ENCODE measurements at regions not wholly inside any gene's neighbourhood (a gene's known extent, or its start where the extent isn't known, plus 50 kb on each side); places are given as distances from the start of the nearest gene placed in this dataset.

DNA sequence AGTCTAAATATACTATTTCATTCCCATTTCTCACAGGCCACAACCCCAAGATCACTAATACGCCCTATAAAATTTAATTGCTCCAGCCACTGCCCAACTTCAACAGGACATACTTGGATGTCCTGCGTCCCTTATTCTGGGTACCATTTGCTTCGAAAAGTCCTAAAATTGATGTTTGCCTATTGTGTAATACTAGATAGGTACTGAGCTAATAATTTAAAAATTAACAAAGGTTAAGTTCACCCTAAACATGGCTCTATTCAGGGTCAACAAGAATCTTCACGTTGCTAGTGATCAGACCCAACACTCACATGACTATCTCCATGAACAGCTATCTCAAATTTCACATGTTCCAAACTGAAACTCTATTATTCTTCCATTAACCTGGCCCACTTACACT, 296.4 kb upstream of the RND3 start:
- DNase-seq (ENCODE audit: low read depth, low spot score) = no peak

DNA sequence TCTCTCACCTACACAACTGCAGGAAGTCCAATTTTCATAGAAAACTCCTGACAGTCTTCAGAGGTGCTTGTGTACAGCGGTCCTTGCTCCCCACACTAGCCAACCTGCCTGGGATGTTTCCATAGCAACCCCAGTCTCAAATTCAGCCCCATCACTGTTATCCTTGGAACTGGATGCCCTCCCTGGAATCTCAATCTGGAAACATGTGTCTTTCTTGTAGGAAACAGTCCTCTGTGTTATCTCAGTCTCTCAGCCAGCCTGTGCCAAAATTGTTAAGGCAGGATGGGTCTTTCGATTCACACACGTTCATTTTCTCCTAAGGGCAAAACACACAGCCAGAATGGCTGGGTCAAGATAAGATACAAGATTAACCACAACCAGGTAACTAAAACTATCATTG, 295.5 kb upstream of the RND3 start:
- DNase-seq (ENCODE audit: low read depth, low spot score) = no peak

DNA sequence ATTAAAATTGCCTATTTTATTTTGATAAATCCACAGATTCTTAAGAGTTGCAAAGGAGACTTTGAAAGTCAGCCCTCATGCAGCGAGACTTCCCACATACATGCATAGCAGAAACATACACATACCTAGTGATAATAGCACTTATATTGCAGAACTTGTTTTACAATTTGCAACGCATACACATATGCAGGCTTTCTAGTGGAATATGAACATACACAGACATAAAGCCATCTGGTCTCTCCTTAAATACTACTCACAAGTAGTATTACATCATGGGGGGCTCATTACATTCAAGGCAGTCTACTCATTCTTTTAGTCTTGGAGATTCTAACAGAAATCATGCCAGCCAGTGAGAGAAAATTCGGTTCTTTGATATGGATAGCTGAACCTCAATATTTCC, 295.1 kb upstream of the RND3 start:
- no peak for DNase-seq (ENCODE audit: low read depth, low spot score)

DNA sequence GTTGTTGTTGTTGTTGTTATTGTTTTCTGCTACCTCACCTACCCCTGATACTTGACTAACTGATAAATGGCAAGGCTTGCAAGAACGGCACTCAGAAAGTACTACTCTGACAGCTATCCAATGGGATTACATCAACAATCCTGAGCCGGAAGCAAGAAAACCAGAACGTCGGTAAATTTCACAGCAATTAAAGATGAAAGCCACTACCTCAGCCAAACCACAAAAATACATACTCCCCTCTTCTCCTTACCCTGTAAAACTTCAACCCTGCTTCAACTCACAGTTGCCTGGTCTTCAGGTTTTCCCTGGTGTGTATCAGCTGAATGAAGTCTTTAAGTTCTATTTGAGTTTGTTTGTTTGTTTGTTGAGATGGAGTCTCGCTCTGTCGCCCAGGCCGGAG, 293.7 kb upstream of the RND3 start:
- no peak for DNase-seq (ENCODE audit: low read depth, low spot score)

DNA sequence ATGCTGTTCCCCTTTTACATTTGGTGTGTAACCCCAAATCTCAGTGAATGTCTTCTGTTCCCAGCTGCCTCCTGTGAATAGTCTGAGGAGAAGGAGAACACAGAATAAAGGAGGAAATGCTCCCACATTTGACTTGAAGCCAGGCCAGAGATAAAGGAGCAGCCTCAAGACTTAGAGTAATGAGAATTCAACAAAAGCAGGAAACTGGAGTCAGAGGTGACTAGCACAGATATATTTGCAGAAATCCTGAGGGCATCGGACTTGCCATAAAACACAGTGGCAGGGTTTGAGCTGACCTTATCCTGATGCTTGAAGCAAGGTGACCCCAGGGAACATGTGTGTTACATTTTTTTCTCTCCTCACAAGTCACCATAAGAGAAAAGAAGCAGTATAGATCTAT, 291.4 kb upstream of the RND3 start:
- peak; percentile 36 for DNase-seq (ENCODE audit: low read depth, low spot score)

DNA sequence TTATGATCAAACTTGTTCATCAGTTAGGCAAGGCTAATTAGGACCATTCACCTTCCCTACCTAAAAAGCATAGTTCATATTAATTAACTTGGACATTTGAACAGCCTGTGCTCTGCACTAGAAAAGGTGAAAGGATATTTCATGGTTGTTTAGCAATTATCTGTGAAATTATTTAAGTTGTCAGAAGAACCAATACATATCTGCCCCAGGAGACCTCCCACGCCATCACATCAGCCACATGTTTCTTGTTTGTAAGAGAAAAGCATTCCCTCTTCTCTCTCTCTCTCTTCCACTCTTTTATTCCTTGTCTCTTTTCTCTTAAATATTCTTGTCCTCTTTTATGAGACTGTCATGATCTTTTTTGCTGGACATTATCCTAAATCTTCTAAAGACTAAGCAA, 282.0 kb upstream of the RND3 start:
- no peak for DNase-seq (ENCODE audit: low read depth, low spot score)

DNA sequence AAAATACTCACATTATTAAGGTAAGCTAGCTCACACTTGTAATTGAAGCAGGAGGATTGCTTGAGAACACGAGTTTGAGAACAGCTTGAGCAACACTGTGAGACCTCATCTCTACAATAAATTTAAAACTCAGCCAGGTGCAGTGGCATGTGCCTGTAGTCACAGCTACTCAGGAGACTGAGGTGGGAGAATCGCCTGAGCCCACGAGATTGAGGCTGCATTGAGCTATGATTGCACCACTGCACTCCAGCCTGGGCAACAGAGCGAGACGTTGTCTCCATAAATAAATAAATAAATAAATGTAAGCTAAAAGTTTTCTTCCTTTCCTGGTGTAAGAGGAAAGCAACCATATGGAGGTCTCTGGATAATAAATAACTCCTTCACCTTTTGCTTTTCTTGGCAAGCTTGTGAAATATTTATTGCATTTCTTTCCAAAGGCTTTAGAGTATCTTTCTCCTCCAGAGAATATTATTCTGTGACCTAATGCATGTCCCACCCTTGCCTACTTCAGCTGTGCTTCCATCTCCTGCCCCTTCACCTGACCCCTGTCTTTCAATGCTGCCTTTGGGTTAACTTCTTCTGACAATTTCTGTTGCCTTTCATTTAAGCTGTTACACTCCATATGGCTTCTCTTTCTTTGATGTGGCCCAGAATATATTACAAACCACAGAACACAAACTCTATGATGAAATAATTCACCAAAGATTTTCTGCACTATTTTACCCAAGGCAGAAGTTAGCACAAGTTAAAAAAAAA, 280.7 kb upstream of the RND3 start:
- DNase-seq (ENCODE audit: low read depth, low spot score) = no peak

DNA sequence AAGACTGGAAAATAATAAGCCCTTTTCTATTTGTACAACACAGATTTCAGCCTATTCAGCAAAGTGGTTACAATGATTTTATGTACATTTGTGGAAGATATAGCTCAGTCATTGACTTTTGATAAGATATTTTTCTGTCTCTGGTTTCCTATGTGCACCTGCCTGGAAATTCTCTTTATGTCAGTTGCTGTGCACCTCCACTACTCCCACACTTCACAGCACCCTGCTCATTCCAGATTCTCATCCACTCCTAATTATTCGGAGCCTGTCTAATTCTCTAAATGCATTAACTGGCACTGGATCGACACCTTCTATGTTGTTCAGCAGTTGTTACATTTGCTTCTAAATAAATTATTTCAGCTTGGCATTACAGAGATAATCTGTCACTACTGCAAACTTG, 275.1 kb upstream of the RND3 start:
- DNase-seq (ENCODE audit: low read depth, low spot score) = no peak

DNA sequence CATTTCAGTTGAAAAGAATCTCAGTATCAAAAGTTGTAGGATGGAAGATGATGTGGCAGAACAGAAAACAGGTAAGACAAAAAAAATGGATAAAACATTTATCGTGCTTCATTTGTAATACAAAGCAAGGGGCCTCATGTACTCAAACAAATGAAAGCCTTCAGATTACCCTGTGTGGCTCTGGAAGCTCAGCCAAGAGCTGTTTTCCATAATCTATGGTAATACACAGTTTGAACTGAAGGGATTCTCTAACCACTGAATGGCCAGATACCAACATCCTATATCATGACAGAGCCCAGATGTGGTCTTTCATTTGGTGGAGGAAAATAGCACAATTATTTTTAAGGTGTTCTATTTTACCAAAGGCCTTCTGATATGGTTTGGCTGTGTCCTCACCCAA, 272.1 kb upstream of the RND3 start:
- no peak for DNase-seq (ENCODE audit: low read depth, low spot score)

DNA sequence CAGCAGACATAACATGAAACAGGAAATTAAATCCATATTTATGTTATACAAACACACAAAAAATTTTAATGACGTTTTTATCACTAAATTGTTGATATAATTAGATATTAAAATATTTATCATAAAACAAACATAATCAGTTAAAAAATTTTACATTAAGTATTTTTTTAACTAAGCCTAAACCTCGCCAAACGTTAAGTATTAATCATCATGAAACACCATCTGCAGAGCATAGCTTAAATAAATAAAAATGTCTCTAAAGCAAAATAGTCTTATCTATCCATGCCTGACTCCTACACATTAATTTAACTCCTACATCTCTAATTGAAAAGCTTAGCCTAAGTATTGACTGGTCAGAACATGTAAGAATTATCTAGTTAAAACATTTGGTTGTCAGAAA, 271.6 kb upstream of the RND3 start:
- no peak for DNase-seq (ENCODE audit: low read depth, low spot score)

DNA sequence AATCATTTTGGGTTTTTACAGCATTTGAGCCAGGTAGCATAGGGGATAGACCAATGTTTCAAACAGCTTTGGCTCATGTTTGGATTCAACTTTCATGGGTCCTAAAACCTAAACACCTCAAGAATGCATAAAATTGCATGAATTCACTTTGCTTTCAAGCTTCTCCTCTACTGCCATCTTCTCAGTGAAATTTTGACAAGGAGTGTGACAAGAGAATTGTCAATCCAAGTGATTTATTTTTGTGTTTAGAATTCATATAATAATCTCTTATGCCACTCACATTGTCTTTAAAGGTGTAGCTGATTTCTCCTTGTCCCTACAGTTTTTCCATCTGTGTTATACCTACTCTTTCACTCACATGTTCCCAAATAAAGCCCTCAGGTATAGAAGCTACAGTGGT, 264.8 kb upstream of the RND3 start:
- no peak for DNase-seq (ENCODE audit: low read depth, low spot score)

DNA sequence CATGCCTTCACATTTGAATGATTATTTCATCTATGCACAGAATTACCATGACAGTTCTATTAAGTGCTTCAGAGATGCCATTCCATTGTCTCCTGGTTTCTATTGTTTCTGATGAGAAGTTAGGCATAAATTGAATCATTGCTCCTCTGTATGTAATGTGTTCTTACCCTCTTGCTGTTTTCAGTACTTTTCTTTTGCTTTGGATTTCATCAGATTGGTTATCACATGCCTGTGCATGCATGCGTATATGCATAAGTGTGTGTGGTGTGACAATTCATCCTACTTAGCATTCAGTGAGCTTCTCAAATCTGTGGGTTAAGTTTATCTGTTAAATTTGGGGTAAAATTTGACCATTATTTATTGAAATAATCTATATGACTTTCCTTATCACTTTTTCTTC, 263.3 kb upstream of the RND3 start:
- no peak for DNase-seq (ENCODE audit: low read depth, low spot score)

DNA sequence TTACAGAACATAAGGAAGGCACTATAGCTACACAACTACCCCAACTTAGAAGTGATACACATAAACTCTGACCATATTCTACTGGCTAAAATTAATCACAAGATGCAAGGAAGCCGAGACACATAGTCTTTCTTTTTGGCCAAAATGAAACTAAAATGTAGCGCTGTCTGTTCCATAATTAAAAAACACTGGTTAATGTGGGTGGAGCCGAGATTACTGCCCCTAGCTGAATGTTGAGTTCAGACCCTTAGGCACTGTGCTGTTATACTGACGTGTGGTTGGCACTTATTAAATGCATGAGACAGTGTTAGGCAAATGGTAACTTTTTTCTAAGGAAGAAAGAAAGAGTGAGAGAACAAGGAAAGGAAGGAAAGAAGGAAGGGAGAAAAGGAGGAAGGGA, 254.6 kb upstream of the RND3 start:
- DNase-seq (ENCODE audit: low read depth, low spot score) = no peak

DNA sequence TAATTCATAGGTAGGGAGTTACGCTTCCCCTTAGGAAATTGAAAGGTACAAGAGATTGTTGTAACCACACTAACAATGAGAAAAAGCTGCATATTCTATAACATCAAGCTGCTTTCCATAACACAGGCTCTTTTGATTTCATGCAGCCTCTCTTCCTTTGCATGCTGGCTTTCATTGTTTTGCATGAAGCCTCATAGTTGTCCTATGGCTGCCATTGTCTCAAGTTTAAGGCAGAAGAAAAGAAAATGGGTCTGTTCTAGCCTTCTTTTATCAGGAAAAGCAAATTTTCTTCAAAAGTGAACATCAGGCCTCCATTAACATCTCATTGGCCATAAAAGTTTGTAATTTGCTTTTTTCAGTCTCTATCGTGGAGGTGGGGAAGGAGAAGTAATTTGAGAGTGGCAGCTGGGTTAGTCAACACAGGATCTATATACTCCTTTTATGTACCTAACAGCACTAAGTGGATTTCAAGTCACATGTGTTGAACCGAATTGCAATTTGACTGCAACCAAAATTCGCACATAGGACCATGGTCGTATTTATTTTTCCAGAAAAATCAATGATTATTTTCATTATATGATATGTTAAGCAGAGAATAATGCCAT, 248.5 kb upstream of the RND3 start:
- DNase-seq (ENCODE audit: low read depth, low spot score) = no peak

DNA sequence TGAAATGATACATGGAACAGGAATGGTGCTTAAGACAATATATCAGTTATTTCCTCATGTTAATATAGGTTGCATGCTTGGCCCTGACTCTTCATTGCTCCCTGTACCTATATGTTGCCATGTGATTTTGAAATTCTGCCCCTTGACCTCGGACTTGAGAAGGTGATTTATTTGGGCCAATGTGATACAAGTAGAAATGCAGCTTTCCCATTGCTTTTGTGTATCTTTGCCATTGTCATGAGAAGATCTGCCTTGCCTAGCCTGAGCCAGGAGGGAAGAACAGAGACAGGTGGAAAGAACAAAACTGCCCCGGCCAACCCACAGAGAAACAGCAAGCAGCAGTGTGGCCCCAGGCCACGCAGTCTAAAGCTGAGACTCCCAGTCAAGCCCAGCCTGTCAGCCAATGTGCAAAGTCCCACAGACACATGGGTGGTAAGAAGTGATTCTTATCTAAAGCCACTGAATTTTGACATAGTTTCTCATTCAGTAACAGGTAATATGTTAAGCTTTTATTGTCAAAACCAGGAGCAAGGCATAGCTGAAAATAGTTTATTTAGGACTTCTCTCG, 245.7 kb upstream of the RND3 start:
- no peak for DNase-seq (ENCODE audit: low read depth, low spot score)

DNA sequence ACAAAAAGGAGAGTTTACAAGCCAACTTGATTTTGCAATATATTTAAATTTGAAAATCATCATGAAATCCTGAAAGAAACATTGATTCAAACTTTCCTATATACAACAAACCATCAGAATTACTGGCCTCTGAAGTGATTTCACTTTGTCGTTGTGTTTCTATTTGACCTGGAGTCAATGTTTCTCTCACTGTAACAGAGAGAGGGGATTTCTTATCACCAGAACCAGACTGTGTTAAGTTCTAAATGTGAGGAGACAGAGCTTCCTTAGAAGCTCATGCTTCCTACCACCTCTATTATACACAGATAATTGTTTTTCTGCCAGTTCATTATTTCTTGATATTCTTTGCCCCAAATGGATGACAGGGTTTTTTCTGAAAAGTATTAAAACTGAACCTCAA, 245.0 kb upstream of the RND3 start:
- DNase-seq (ENCODE audit: low read depth, low spot score) = no peak

DNA sequence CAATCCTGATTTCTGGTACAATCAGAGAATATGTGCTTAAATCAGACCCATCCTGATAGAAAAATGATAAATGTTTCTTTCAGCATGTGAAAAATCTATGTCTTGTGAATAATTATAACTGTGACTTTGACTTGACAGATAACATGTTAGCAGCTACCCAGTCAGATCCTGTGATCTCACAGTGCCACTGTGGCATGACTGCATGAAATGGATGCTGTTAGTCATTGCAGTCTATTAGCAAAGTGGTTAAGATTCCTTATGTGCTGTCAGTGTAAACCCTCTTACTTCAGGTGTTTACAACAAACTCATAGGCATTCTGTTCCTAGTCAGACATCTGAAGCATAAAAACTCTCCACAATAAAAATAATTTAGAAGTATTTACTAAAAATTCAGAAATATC, 244.6 kb upstream of the RND3 start:
- no peak for DNase-seq (ENCODE audit: low read depth, low spot score)

DNA sequence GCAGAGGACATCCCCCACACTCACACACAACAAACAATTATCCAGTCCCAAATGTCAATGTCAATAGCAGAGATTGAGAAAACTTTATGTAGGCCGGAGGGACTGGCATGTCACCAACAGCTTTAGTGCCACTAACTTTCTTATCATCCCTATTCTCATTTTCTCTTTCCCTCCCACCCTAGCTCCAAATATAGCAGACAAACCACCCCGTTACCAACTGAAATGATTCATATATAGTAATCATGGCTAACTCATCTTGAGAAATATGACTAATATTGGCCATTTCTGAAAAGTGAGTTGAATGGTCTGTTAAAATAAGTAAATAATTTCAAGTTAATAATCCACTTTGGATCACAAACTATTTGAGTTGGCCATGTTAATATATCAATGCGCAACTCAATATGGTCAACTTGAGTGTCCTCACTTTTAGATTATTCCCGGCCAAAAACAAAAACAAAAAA, 242.1 kb upstream of the RND3 start:
- no peak for DNase-seq (ENCODE audit: low read depth, low spot score)

DNA sequence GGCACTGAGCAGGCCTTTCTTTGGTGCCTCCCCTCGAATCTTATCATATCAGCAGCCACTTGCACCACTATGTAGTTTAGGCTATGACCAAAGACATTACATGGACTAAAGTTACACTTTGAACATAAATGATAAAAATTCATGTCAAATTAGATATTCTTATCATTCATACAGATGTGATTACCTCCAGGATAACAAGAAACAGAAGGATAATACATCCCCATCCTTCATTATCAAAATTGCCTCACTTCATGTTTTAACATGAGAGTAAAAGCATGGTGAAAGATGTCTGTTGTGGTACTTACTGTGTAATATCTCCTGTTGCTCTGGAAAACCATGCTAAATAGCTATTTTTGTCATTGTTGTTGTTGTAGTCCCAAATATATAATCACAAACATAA, 230.8 kb upstream of the RND3 start:
- no peak for DNase-seq (ENCODE audit: low read depth, low spot score)

DNA sequence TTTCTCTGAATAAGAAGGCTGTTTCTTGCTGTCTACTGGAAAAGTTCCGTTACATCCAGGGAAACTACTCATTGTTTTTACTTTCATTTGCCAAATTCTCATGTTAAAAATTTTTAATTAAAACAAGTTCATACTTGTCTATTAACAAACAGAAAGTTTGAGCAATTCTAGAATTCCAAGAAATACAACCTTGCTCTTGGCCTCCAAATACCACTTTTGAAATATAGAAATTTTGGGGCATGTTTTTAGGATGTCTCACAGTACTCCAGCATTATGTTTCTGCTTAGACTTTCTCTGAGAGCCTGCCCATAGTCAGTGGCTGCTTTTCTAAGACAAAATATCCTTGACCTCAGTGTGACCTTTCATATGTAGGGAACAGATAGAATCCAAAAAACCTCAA, 228.7 kb upstream of the RND3 start:
- DNase-seq (ENCODE audit: low read depth, low spot score) = no peak

DNA sequence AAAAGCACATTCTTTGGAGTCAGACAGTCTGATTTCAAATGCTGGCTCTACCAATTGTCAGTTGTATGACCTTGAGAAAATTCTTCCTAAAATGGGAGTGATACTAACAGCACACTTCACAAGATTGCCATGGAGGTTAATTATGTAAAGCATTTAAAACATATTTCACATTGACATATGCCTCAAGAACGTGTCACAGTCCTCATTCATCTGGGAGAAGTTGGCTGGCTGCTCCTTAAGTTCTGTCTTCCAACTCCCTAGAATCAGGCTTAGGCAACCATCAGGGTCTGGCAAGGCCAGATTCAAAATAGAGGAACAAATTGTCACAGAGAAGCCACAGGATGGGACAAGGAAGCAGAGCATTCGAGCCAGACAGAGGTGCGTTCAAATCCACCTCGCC, 228.0 kb upstream of the RND3 start:
- no peak for DNase-seq (ENCODE audit: low read depth, low spot score)

DNA sequence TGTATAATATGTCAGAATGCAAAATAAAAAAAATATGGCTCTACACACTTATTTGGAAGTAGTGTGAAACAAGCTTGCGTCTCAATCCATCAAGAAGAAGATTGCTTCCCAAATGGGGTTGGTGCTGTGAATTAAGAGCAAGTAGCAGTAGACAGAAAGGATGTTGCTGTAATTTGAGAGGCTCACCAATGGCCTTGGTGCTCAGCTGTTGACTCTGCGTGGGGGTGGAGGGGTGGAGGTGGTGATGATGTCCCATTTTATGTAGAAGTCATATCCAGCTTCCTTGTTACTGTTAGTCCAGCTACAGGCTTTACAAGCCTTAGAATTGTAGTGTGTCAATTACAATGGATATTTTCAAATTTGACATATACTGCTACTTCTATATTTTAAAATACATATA, 223.4 kb upstream of the RND3 start:
- DNase-seq (ENCODE audit: low read depth, low spot score) = no peak

DNA sequence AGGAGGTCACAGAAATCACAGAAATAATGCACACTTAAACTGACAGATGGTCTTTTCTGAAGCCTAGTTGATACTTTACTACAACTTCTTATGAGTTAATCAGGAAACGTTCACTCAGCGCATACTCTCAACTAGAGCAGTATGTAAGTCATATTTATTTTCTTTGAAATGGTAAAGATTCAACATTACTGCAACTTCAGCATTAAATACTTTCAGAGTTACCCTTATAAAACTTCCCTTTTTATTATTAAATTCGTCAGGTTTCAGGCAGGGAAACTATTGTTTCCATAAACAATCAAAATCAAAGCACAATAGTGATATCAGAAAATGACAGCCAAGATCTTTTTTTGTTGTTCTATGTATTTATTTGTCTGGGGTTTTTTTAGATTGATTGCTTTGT, 222.6 kb upstream of the RND3 start:
- DNase-seq (ENCODE audit: low read depth, low spot score) = no peak
